SK-N-MC (cell line): ENCODE measurements at regions not wholly inside any gene's neighbourhood (a gene's known extent, or its start where the extent isn't known, plus 50 kb on each side); places are given as distances from the start of the nearest gene placed in this dataset.

Source experiments
- EZH2 ChIP-seq: fragments of 200-600 bp; sonication (generic); IDR thresholded peaks from one replicate; pipeline ENCODE4 v1.6.1; 2017; ENCODE audit warnings: antibody characterized with exemption
- POLR2AphosphoS5 ChIP-seq: IDR thresholded peaks from 2 replicates; pipeline ENCODE4 v1.6.1; 2012; ENCODE audit warnings: mild to moderate bottlenecking, low read depth, low read length, borderline replicate concordance

DNA sequence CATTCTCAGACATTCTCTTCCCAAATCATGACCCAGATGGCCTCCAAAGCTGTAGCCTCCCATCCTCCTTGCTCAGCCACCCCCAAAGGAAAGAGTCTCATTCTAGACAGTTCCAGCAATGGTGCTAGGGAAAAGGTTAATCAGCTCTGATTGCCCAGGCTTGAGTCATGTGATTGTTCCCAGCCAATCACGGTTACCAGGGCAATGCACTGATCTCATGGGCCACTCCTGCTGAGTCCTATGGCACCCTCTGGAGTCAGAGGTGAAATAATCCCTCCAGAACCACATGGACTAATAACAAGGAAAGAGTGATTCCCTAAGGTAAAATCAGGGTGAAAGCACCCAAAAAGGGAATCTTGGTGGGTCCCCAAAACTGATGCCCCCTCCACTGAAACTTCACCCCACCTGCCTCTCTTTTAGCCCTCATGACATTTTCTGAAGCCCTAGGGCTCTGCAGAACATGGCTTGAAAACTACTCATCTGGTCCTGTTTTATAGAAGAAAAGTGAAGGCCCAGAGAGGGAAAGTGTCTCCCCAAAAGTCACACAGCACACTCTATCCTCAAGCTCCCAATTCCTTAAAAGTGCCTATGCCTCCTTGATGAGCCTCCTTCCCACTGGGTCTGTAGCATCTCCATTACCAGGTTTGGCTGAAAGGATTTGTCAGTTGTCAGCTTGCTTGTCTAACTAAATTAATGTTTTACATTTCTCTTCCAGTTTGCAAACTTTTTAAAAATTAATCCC, 203.7 kb downstream of the MN1 start:
- no peak for TF ChIP-seq POLR2AphosphoS5
- no peak for TF ChIP-seq EZH2
